HK-2 (cell line): ENCODE measurements at regions not wholly inside any gene's neighbourhood (a gene's known extent, or its start where the extent isn't known, plus 50 kb on each side); places are given as distances from the start of the nearest gene placed in this dataset.
A peak's percentile ranks its signal among the peaks of the same experiment; 100 is the strongest.
"Not testable (repeated sequence)": the region's sequence is repeated elsewhere in the genome, so short reads cannot be mapped to it uniquely, and the experiment has no call there.

Experiments used
- DNase-seq: peaks from one replicate; pipeline ENCODE4 v3.0.0-alpha.2; 2018; ENCODE audit not compliant: unreplicated experiment

GRCh38 chr20:25798174-25798993 lies 101.7 kb upstream of the ZNF337 start:
- DNase-seq: not testable (repeated sequence)

- not testable (repeated sequence) for DNase-seq
Observed at GRCh38 chr20:25797062-25797461, 100.4 kb upstream of the ZNF337 start.

GRCh38 chr20:25777241-25777640 lies 80.6 kb upstream of the ZNF337 start:
- DNase-seq: not testable (repeated sequence)

GRCh38 chr20:25774711-25775110 lies 78.1 kb upstream of the ZNF337 start:
- not testable (repeated sequence) for DNase-seq

GRCh38 chr20:25774203-25774602 lies 77.5 kb upstream of the ZNF337 start:
- DNase-seq: not testable (repeated sequence)

- DNase-seq: not testable (repeated sequence)
Observed at GRCh38 chr20:25772437-25772836, 75.8 kb upstream of the ZNF337 start.

GRCh38 chr20:25771818-25772217 lies 75.2 kb upstream of the ZNF337 start:
- DNase-seq: not testable (repeated sequence)

- no peak for DNase-seq
Observed at GRCh38 chr20:25761596-25761995, 64.9 kb upstream of the ZNF337 start.

GRCh38 chr20:25761046-25761445 lies 64.4 kb upstream of the ZNF337 start:
- DNase-seq: not testable (repeated sequence)

- DNase-seq: peak; percentile 65
Observed at GRCh38 chr20:25750765-25751696, 54.4 kb upstream of the ZNF337 start.

GRCh38 chr20:25750220-25750764 lies 53.6 kb upstream of the ZNF337 start:
- DNase-seq: no peak

GRCh38 chr20:25749649-25750048 lies 53.0 kb upstream of the ZNF337 start:
- DNase-seq: no peak
